ENCODE measurements at regions not wholly inside any gene's neighbourhood (a gene's known extent, or its start where the extent isn't known, plus 50 kb on each side); places are given as distances from the start of the nearest gene placed in this dataset.

- TF ChIP-seq GLIS3 (CRISPR knock-in tag; IDR thresholded peaks at IDR 0.05) (no peak), CSRNP3 (CRISPR knock-in tag; IDR thresholded peaks at IDR 0.05) (no peak), ARNTL (CRISPR knock-in tag; IDR thresholded peaks at IDR 0.05; ENCODE audit: borderline replicate concordance, low read depth) (no peak), TCF4 (CRISPR knock-in tag; IDR thresholded peaks at IDR 0.05; ENCODE audit: borderline replicate concordance) (no peak), TOX (CRISPR knock-in tag; IDR thresholded peaks at IDR 0.05; ENCODE audit: borderline replicate concordance) (no peak), TSHZ2 (CRISPR knock-in tag; IDR thresholded peaks at IDR 0.05) (no peak), ZNF8 (CRISPR knock-in tag; IDR thresholded peaks at IDR 0.05) (no peak), ZNF565 (CRISPR knock-in tag; conservative IDR thresholded peaks at IDR 0.05; ENCODE audit: low read depth) (no peak), RARB (CRISPR knock-in tag; IDR thresholded peaks at IDR 0.05) (no peak), ESRRG (CRISPR knock-in tag; IDR thresholded peaks at IDR 0.05) (no peak), POU6F1 (CRISPR knock-in tag; IDR thresholded peaks at IDR 0.05; ENCODE audit: borderline replicate concordance, low read depth) (no peak), SNAI2 (CRISPR knock-in tag; IDR thresholded peaks at IDR 0.05) (no peak), ZNF70 (CRISPR knock-in tag; IDR thresholded peaks at IDR 0.05) (no peak), ZFP3 (CRISPR knock-in tag; IDR thresholded peaks at IDR 0.05) (no peak)
- no peak for ATAC-seq
Measured at GRCh38 chr5:145441228-145441627, 393.9 kb downstream of the PRELID2 start.

- no peak for ATAC-seq
- no peak for TF ChIP-seq TCF4 (CRISPR knock-in tag; IDR thresholded peaks at IDR 0.05; ENCODE audit: borderline replicate concordance)
- TF ChIP-seq ESRRG (CRISPR knock-in tag; IDR thresholded peaks at IDR 0.05), result no peak
- TF ChIP-seq POU6F1 (CRISPR knock-in tag; IDR thresholded peaks at IDR 0.05; ENCODE audit: borderline replicate concordance, low read depth), result no peak
- no peak for TF ChIP-seq BACH2 (CRISPR knock-in tag; IDR thresholded peaks at IDR 0.05; ENCODE audit: borderline replicate concordance)
- no peak for TF ChIP-seq RARB (CRISPR knock-in tag; IDR thresholded peaks at IDR 0.05)
- no peak for TF ChIP-seq CSDC2 (CRISPR knock-in tag; IDR thresholded peaks at IDR 0.05)
- no peak for TF ChIP-seq PATZ1 (CRISPR knock-in tag; IDR thresholded peaks at IDR 0.05; ENCODE audit: borderline replicate concordance)
- TF ChIP-seq ZNF8 (CRISPR knock-in tag; IDR thresholded peaks at IDR 0.05), result no peak
- TF ChIP-seq ISL1 (CRISPR knock-in tag; IDR thresholded peaks at IDR 0.05), result no peak
- TF ChIP-seq ZNF565 (CRISPR knock-in tag; conservative IDR thresholded peaks at IDR 0.05; ENCODE audit: low read depth), result no peak
- TF ChIP-seq TOX (CRISPR knock-in tag; IDR thresholded peaks at IDR 0.05; ENCODE audit: borderline replicate concordance), result no peak
- TF ChIP-seq ZFP3 (CRISPR knock-in tag; IDR thresholded peaks at IDR 0.05), result no peak
- no peak for TF ChIP-seq CREB5 (CRISPR knock-in tag; IDR thresholded peaks at IDR 0.05; ENCODE audit: low read depth)
- TF ChIP-seq CSRNP3 (CRISPR knock-in tag; IDR thresholded peaks at IDR 0.05), result no peak
- no peak for TF ChIP-seq ZNF70 (CRISPR knock-in tag; IDR thresholded peaks at IDR 0.05)
- no peak for TF ChIP-seq ZFP30 (CRISPR knock-in tag; IDR thresholded peaks at IDR 0.05)
- TF ChIP-seq SNAI2 (CRISPR knock-in tag; IDR thresholded peaks at IDR 0.05), result no peak
- no peak for TF ChIP-seq ARNTL (CRISPR knock-in tag; IDR thresholded peaks at IDR 0.05; ENCODE audit: borderline replicate concordance, low read depth)
- TF ChIP-seq OSR1 (CRISPR knock-in tag; IDR thresholded peaks at IDR 0.05), result no peak
Measured at GRCh38 chr5:145437627-145438026, 397.5 kb downstream of the PRELID2 start.
